ENCODE measurements at regions not wholly inside any gene's neighbourhood (a gene's known extent, or its start where the extent isn't known, plus 50 kb on each side); places are given as distances from the start of the nearest gene placed in this dataset.
"Not testable (repeated sequence)": the region's sequence is repeated elsewhere in the genome, so short reads cannot be mapped to it uniquely, and the experiment has no call there.

DNA sequence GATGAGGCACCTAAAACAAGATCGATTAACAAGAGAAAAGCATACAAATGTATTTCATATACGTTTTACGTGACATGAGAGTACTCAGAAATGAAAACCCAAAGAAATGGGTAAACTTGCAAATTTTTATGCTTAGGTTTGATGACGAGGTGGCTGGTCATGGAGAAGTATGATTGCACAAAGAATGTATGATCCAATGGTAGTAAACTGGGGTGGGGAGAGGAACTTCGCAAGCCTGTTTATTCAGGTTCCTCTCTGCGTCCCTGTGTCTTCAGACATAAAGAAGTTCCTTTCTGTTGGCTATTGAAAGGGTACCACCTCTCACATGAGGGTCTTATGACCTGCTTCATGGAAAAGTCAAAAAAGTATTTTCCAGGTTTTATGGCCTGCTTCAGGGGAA lies 309.2 kb downstream of the BCOR start:
- no peak for DNase-seq (ENCODE audit: low read depth, low spot score)

DNA sequence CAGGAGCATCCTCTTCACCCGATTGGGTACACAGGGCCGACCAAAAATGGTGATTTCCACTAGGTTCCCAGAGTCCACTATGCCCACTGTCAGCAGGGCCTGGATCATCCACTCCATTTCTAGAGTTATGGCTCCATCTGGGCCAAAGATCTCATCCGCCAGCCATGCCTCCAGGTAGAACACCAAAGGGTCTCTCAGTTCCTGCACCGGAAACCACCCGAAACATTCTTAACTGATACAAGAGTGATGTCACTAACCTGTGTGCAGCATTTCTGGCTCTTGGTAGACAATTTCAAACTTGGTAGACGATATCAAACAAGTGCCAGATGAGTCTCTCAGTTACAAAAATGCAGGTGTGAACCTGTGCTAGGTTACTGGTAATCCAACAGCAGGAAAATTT lies 306.1 kb downstream of the BCOR start:
- no peak for DNase-seq (ENCODE audit: low read depth, low spot score)

DNA sequence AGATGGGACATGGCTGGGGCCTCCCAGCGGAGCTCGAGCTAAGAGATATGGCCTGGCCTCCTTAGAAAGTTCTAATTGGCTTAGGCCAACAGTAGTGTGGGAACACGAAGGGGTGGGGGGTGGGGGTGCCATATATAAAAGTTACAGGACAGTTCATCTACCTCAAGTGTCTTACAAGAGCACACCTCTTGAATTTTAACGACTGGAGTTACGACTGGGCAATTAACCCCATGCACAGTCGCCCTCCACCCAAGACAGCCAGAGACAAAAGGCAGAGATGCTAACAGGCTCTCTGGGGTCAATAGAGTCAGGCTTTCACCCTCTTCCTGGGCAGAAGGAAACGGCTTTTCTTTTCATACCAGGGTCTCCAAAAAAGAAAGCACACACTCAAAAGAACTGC lies 302.2 kb downstream of the BCOR start:
- no peak for DNase-seq (ENCODE audit: low read depth, low spot score)

DNA sequence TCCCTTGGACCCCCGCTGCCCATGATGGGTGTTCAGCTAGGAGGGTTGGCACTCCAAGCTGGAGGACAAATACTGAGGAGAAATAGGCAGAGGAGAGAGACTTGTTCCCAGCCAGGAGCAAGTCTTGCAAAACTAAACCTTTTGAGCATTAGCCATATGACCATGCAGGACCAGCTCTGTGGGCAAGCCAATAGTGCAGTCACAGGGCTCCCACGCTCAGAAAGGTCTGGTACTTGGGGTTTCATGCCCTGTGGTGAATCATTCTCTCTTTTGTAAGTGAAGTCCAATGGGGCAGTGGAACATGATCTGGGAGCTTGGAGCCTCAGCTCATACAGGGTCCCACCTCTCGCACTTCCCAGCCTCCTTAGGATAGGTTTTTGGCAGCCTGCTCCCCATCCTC lies 300.9 kb downstream of the BCOR start:
- DNase-seq (ENCODE audit: low read depth, low spot score): no peak

DNA sequence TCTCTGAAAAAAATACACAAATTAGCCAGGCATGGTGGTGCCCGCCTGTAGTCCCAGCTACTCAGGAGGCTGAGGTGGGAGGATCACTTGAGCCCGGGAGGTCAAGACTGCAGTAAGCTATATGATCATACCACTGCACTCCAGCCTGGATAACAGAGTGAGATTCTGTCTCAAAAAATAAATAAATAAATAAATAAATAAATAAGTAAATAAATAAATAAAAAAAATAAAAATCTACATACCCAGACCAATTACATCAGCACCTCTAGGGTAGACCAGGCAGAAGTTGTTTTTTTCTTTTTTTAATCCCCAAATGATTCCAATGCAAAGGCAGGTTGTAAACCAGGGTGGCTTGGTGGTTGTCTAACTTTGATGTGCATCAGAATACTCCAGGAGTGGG lies 299.3 kb downstream of the BCOR start:
- not testable (repeated sequence) for DNase-seq (ENCODE audit: low read depth, low spot score)

DNA sequence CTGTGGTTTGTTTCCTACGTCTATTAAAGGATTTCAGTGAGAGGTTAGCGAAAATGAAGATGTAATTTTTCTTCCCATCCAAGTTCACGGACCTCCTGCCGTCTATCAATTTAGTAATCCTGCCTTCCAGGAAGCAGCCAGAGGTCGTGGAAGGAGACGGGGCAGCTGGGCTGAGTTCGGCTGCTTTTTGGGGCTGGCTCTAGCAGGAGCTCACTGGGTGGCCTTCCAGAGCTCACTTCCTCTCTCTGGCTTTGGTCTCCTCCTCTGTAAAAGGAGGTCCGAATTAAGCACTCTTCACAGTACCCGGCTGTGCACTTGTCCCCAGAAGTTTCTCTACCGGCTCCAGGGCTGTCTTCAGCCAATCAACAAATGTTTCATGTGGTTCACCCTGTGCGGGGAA lies 295.4 kb downstream of the BCOR start:
- no peak for DNase-seq (ENCODE audit: low read depth, low spot score)

DNA sequence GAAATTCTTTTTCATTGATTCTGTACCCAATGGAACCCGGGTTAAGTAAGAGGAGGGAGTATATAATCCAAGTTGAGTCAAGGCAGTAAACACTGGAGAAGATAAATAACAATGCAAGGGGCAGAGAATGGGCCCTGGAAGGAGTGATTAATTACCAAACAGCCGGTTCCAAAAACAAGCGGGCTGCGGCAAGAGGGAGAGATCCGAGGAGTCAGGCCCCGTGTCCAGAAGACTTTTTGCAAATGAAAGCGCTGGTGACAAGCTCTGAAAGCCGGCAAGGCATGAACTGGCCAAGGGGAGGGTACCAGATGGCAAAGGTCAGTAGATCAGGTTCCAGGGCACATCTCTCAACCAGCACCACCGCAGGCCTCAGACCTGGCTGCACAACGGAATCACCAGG lies 294.9 kb downstream of the BCOR start:
- DNase-seq (ENCODE audit: low read depth, low spot score): no peak

DNA sequence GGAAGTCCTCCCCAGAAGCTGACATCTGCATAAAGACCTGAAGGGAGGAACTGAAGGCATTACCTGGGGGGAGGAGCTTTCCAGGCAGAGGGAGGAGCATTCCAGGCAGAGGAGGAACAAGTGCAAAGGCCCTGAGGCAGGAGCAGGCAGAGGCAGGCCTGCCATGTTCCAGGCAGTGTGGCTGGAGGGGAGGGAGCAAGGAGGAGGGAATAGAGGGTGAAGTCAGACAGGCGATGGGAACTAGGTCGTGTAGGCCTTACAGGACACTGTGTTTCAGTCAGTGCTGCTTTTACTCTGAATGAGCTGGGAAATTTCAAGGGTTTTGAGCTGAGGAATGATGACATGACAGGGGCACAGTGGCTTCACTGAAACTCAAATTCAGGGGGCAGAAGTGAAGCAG lies 292.7 kb downstream of the BCOR start:
- DNase-seq (ENCODE audit: low read depth, low spot score): no peak

DNA sequence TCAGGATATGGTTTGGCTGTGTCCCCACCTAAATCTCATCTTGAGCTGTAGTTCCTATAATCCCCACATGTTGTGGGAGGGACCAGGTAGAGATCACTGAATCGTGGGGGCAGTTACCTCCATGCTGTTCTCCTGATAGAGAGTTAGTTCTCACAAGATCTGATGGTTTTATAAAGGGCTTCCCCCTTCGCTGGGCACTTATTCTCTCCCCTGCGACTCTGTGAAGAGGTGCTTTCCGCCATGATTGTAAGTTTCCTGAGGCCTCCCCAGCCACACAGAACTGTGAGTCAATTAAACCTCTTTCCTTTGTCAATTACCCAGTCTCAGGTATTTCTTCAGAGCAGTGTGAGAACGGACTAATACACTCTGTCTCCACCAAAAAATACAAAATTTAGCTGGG lies 291.9 kb downstream of the BCOR start:
- DNase-seq (ENCODE audit: low read depth, low spot score): no peak

DNA sequence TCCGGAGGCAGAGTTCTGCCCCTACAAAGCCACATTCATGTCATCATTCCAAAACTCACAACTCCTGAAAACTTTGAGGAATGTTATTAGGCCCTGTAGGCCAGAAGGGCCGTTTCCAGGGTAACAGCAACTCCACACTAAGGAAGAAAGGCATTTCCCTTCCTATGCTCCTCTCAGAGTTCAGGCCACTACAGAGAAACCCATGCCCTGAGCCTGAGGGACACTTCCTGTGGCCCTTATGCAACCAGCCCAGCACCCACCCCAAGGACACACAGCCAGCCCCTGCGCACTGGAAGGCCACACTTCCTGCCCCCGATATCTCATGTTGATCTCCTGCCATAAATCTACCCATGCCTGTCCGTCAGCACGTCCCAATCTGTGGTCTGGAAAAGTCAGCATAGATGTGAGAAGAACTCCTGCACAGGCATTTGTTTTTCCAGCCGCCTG lies 289.3 kb downstream of the BCOR start:
- DNase-seq (ENCODE audit: low read depth, low spot score): no peak

DNA sequence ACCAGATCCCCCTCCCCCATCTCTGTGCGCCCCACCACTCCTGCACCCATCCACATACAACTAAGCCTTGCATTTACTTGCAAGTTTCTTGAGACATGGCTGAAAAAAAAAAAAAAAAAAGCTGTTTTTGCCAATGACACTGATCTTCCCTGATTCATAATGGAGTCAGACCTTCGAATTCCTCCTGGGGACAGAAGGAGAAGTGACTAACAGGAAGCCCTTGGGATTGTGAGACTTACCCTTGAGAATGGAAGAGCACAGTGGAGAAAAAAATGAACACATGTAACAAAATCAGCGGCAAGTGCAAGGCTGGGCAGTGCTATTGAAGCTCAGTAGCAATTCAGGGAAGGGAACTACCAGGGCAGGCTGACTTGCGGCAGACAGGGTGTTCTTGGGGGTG lies 288.4 kb downstream of the BCOR start:
- no peak for DNase-seq (ENCODE audit: low read depth, low spot score)

DNA sequence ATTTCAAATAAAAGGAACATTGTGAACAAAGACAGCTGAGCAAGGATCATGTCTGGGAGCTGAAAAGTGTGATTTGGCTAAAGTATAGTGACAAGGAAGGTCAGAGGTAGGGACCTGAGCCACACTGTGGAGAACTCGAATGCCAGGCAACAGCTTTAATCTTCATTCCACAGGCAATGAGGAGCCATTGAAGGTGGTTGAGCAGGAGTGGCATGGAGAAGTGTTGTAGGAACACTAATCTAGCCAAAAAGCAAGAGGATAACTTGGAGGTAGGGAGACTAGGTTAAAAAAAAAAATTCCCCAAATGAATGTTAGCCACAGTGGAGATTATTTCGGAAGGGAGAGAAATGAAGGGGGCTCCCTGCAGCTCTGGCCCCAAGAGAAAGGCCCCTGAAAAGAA lies 286.9 kb downstream of the BCOR start:
- no peak for DNase-seq (ENCODE audit: low read depth, low spot score)

DNA sequence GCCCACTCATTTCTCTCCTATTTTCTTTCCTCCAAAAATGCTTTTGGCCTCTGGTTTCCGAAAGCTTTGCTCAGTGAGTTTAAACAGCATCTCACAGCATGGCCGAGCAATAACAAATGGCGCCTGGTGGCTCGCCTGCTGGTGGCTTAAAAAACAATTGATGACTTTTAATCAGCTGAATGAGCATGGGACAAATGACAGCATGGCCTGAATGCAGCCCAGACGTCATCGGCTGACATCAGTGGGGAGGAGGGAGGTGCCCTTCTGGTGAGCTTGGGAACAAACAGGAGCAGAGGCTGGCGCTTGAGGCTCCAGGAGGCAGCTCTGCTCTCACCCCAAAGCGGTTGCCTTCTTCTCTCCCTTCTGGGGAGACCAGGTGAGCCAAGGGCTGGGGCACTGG lies 286.4 kb downstream of the BCOR start:
- no peak for DNase-seq (ENCODE audit: low read depth, low spot score)

DNA sequence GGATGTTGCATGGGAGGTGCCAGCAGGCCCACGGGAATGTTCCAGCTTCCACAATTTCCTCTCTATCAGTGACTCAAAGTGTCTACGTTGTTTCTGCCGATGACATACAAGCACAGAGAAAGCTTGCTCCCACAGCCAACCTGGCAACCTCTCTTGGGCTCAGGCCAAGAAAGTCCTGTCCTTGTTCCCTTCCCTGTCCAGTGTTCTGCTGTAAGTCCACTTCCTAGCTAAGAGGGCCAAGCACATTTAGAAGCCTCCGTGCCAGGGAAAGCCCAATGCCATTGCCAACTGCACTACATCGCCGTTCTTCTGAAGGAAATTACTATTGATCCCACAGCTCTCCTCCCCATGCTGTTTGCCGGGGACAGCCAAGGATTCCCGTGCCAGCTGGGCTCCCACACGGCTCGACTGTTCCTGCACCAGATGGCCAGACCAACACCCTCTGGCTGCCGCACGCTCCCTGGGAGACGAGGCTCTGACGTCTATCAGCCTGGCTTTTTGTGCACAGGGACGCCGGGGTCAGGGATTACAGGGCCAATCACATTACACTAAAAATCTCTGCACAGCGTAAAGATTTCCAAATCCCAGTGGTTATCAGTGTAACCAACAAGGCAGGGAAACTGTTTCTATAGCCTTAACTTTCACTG lies 284.0 kb downstream of the BCOR start:
- no peak for DNase-seq (ENCODE audit: low read depth, low spot score)

DNA sequence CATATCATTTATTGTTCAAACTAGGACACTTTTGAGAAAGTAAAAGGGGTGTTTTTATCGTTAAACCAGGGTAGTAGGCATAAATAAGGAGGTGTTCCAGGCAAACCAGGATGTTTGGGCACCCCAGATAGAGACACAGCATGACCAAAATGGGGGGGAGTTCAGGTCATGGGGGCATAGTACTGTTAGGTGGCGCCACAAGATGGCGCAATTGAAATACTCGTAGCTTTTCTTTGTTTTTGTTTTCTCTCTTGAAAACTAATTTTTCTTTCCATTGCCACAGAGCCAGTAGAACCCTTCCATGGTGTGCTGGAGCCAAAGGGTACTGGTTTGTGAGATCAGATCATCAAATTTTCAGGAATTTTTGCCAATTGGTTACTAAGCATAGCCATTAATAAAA lies 283.4 kb downstream of the BCOR start:
- DNase-seq (ENCODE audit: low read depth, low spot score): no peak

DNA sequence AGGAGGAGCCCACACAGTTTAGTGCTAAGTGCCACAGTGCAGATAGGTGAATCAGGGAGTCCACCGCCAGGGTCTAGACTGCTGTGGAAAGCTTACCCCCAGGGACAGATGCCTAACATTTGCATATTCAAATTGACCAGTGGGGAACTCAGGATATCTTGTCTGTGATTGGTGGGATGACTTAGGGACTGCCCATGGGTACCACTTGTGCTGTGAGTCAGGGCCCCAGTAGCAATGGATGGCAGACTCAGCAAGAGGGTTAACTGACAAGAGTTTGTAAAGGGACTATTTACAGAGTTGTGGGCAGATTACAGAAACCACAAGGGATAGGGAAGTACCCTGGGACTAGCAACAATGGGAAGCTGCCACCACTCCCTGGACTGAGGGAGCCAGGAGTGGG lies 282.1 kb downstream of the BCOR start:
- DNase-seq (ENCODE audit: low read depth, low spot score): peak; percentile 52

DNA sequence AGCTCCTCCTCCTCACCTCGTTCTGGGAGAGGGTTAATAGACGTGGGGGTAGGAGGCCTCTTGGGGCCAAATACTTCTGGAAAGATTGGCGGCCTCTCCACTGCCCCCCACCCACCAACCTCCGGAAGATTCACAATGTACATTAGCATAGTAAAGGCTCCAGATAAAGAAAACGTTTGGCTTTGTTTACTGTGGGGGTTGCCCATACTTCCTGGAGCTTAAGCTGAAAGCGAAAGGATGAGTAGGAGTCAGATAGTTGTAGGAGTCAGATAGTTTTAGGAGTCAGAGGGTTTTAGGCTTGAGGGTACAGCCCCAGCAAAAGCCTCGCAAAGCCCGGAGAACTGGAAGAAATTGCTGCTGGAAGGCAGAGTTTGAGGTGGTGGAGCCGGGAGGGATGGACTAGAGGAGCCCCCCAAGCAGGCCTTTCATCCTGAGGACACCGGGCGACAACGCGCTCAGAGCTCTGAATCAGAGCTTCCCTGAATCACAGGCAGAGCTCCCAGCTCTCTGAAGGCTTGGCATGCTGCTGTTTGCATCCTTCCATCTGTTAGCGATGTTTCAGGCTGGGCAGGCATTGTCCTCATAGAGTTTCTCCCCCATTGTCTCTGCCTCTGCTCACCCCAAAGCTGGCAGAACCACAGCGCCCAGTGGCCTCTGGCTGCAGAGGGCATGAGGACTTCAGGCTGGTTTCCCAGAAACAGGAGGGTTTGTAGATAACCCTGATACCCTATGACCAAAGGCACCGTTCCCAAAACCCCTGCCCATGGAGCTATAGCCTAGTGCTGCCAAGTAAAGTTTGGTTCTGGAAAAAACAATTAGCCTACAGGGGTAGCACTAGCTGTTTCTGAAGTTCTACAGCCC lies 280.7 kb downstream of the BCOR start:
- peak; percentile 85 for DNase-seq (ENCODE audit: low read depth, low spot score)

DNA sequence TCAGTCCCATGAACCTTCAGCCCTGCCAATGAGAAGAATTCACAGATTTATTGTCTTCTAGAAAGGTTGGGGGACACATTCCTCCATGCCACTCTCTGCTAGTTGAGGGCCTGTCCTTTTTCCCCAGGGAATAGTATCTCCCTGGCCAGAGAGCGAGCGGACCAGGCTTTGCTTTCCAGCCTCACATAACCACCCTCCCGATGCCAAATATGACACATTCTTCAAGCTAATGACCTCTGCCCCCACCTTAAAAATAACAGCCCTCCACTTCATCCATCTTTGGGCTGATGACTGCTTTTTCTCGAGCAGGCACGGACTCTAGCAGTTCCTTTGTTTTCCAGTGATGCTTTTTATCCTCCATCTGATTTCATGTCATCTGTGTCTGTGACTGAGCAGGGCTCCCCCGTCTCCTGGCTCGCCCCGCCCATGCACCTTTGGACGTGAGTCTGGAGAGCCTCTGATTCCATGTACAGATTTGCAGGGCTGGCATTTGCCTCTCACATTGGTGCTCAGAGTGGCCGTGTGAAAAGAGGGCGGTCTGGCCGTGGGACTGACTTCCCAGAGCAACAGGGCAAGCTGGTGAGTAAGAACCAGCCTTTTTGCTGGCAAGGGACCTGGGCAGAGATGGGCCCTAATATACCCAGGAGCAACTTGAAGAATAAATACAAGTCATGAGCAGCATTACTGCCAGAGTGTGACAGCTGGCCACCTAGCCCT lies 279.8 kb downstream of the BCOR start:
- DNase-seq (ENCODE audit: low read depth, low spot score): no peak

DNA sequence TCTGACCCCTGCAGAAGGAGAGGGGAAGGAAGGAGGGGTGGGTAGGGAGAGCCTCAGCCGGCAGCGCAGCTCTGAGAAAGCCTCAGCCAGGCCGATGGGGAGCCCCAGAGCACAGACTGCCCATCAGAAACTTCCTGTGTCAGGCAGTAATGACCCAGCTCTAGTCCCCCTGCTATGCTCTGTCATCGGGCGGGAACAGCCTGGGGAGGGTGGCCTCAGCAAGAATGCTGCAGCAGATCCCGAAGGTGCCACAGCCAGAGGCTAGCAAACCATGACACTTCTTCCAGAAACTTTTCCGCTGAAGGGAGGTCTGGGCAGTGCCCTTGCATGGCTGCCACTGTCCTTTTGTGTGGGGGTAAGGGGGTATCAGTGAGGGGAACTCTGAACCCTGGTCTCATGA lies 279.0 kb downstream of the BCOR start:
- no peak for DNase-seq (ENCODE audit: low read depth, low spot score)

DNA sequence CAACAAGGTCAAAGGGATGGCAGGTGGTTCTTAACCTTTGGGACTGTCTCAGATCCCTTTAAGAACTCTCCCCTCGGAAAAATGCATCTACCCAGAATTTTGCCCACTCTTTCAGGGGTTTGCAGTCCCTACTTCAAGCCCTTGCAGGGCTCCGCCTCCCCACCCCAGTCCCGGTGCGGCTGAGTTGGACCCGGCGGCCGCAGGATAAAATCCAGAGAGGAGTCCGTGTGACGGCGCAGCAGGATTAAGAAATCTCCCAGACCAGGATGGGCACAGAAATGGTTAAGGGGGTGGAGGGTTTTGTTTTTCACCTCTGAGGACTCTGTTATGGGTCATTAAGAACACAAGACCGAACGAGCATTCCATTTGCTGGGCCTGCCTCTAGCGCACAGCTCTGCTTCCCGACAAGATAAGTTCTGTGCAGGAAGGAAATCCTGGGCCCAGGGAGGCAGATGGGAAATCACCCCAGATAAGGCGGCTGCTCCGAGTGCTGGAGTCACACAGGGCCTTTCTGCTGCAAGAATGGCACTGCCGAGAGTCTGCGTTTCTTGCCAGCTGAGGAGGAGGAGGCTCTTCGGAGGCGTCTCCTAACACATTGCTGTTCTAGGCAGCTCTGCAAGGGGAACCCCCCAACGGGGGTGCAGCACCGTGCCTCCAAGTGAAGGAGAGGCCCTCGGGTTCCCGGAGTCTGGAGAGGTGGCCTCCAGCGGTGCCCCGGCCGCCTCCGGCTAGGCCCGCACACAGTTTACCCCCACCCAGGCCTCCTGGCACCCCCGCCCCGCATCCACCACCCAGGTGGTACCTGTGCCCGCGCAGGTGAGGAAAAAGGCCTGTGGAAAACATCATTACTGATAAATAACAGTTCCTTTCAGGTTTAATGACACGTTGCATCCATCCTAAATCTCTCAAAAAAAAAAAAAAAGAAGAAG lies 277.6 kb downstream of the BCOR start:
- no peak for DNase-seq (ENCODE audit: low read depth, low spot score)

DNA sequence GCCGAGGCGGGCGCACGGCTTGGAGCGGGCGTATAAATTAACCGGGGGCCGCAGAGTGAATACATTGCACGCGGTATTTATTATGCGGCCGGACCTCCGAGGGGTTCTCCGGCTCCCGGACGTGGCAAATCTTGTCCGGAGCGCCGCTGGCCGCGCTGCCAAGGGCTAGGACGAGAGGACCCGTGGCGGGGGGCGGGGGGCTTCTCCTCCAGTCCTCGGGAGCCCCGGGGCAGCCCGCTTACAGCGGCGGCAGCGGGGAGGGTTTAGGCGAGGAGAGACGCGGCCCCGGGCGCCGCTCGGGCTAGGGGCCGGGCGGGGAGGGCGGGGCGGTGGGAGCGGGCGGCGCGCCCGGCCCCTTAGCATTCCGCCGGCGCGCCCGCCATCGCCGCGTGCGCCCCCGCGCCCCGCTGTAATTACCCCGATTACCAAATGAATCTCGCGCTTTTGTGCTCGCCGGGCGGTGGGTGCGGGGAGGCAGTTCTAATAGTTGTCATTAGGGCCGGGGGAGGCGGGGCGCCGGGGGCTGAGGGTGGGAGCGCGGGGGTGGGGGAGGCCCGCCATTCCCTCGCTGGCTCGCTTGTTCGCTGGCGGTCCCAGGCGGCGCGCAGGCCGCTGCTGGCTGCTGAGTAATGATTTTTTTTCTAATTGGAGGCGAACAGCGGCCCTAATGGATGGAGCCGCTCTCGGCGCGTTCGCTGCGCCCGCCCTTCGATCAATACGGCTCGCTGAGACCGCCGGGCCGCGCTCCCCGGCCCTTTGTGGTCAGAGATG lies 276.6 kb downstream of the BCOR start:
- no peak for DNase-seq (ENCODE audit: low read depth, low spot score)
